Endothelial cell of umbilical vein (primary cell): ENCODE measurements at regions not wholly inside any gene's neighbourhood (a gene's known extent, or its start where the extent isn't known, plus 50 kb on each side); places are given as distances from the start of the nearest gene placed in this dataset.
A peak's percentile ranks its signal among the peaks of the same experiment; 100 is the strongest.

ENCODE experiments used
- BruUV-seq: library from RNA; stranded (reverse); fragments of 400-500 nt; replicated peaks from 2 replicates; lab custom pipeline; 2021; lab: Mats Ljungman, UMichigan
- CTCF ChIA-PET: fragments of 300-600, 350-600 bp; sonication (Branson Sonifier 250); formaldehyde crosslinking; loops from one replicate; lab custom pipeline; 2021; ENCODE audit warnings: antibody characterized with exemption, inconsistent platforms; lab: Charles Lee
- POLR2A ChIA-PET: fragments of 300-600, 350-600 bp; sonication (Branson Sonifier 250); formaldehyde crosslinking; loops from one replicate; lab custom pipeline; 2021; ENCODE audit warnings: antibody characterized with exemption, inconsistent platforms; lab: Charles Lee
- DNase-seq: peaks from one replicate; pipeline ENCODE4 v3.0.0-alpha.2; 2011; ENCODE audit warnings: low read depth, low spot score
- FAIRE-seq: peaks from 2 replicates; lab custom pipeline; 2011; peaks lifted over from hg19 to GRCh38; lab: Jason Lieb, UNC
- H2AFZ ChIP-seq: 2 replicates; pipeline ENCODE4 v1.6.0; 2012; ENCODE audit warnings: low read depth, low read length, control low read depth, inconsistent platforms
- H3K27ac ChIP-seq: 2 replicates; pipeline ENCODE4 v1.5.1; 2011; ENCODE audit warnings: low read depth, mild to moderate bottlenecking, control low read depth, low read length, moderate library complexity; ENCODE audit not compliant: insufficient read depth
- H3K27me3 ChIP-seq, 2 experiments: 2 replicates each; pipeline versions ENCODE4 v1.6.0 to v1.6.1; 2011; ENCODE audit warnings: low read length in 2 of 2, mixed read lengths in 1 of 2; ENCODE audit not compliant: control insufficient read depth in 2 of 2, insufficient read depth in 2 of 2
- H3K36me3 ChIP-seq, 2 experiments: 2 replicates in 1 of 2; 3 replicates in 1 of 2; pipeline ENCODE4 v1.5.1; 2011; ENCODE audit warnings: low read length in 2 of 2, mild to moderate bottlenecking in 1 of 2, moderate library complexity in 1 of 2; ENCODE audit not compliant: control insufficient read depth in 2 of 2, insufficient read depth in 2 of 2; ENCODE audit errors: extremely low read depth in 1 of 2
- H3K4me1 ChIP-seq: 3 replicates; pipeline ENCODE4 v1.5.1; 2011; ENCODE audit warnings: mild to moderate bottlenecking, low read length; ENCODE audit not compliant: control insufficient read depth, insufficient read depth; ENCODE audit errors: extremely low read depth
- H3K4me2 ChIP-seq: 2 replicates; pipeline ENCODE4 v1.6.1; 2011; ENCODE audit warnings: low read length, control low read depth, mixed read lengths; ENCODE audit not compliant: insufficient read depth
- H3K4me3 ChIP-seq, 3 experiments: fragments of 200-600 bp in 1 of 3; sonication (generic), shearing (Covaris generic) in 1 of 3; replicated peaks in 1 of 3; 2 replicates each; pipeline ENCODE4 v1.5.1; 2011 to 2016; ENCODE audit warnings: control low read depth in 3 of 3, low read length in 3 of 3, mild to moderate bottlenecking in 2 of 3, inconsistent platforms in 1 of 3, low read depth in 1 of 3, moderate library complexity in 1 of 3; ENCODE audit not compliant: insufficient read depth in 1 of 3
- H3K79me2 ChIP-seq: 2 replicates; pipeline ENCODE4 v1.6.0; 2012; ENCODE audit warnings: low read length, inconsistent platforms; ENCODE audit not compliant: control insufficient read depth, insufficient read depth
- H3K9ac ChIP-seq: replicated peaks from 2 replicates; pipeline ENCODE3; 2011; ENCODE audit warnings: low read length, control low read depth; ENCODE audit not compliant: insufficient read depth; ENCODE audit errors: extremely low read depth
- H3K9me1 ChIP-seq: replicated peaks from 3 replicates; pipeline ENCODE4 v1.6.0; 2011; ENCODE audit warnings: mild to moderate bottlenecking, low read length; ENCODE audit not compliant: control insufficient read depth, insufficient read depth; ENCODE audit errors: extremely low read depth
- H3K9me3 ChIP-seq: replicated peaks from 2 replicates; pipeline ENCODE4 v1.5.1; 2012; ENCODE audit warnings: low read length, inconsistent platforms; ENCODE audit not compliant: control insufficient read depth, insufficient read depth
- H4K20me1 ChIP-seq: replicated peaks from 2 replicates; pipeline ENCODE3; 2011; ENCODE audit warnings: mild to moderate bottlenecking, low read length; ENCODE audit not compliant: control insufficient read depth, insufficient read depth; ENCODE audit errors: extremely low read depth
- CTCF ChIP-seq, 2 donors: IDR thresholded peaks; 1 replicate in 1 of 2; 2 replicates in 1 of 2; pipeline ENCODE4 v1.5.1; 2011; ENCODE audit warnings: low read length in 2 of 2, mild to moderate bottlenecking in 2 of 2, moderate library complexity in 2 of 2, control low read depth in 1 of 2, inconsistent platforms in 1 of 2, low read depth in 1 of 2; ENCODE audit not compliant: insufficient read depth in 1 of 2; ENCODE audit errors: extremely low read depth in 1 of 2
- EZH2 ChIP-seq: IDR thresholded peaks from 2 replicates; pipeline ENCODE4 v1.6.1; 2012; ENCODE audit warnings: borderline replicate concordance, low read depth, mild to moderate bottlenecking, moderate library complexity, low read length, inconsistent platforms; ENCODE audit not compliant: severe bottlenecking
- FOS ChIP-seq: IDR thresholded peaks from 2 replicates; pipeline ENCODE4 v1.6.1; 2011; ENCODE audit warnings: mild to moderate bottlenecking, low read length, moderate library complexity, borderline replicate concordance; ENCODE audit not compliant: insufficient read depth
- GATA2 ChIP-seq: IDR thresholded peaks from 2 replicates; pipeline ENCODE4 v1.7.0; 2011; ENCODE audit warnings: low read depth, mild to moderate bottlenecking, moderate library complexity, mixed read lengths, low read length; ENCODE audit not compliant: insufficient read length, insufficient read depth
- JUN ChIP-seq: IDR thresholded peaks from 2 replicates; pipeline ENCODE4 v1.6.1; 2011; ENCODE audit warnings: borderline replicate concordance, low read depth; ENCODE audit not compliant: insufficient read length, insufficient read depth
- MYC ChIP-seq: IDR thresholded peaks from one replicate; pipeline ENCODE4 v1.6.1; 2011; ENCODE audit warnings: mild to moderate bottlenecking, low read depth, low read length
- POLR2A ChIP-seq: IDR thresholded peaks from 2 replicates; pipeline ENCODE4 v1.6.1; 2012; ENCODE audit warnings: low read depth, mild to moderate bottlenecking, control low read depth, low read length
- POLR2AphosphoS5 ChIP-seq: IDR thresholded peaks from 2 replicates; pipeline ENCODE4 v1.6.1; 2012; ENCODE audit warnings: low read depth, mild to moderate bottlenecking, control low read depth, low read length, moderate library complexity; ENCODE audit not compliant: insufficient read depth
- dilution Hi-C: fragments of 300-500 bp; cut with MboI; formaldehyde crosslinking; loops from one replicate; pipeline ENCODE4 v1.15.0; 2019; ENCODE audit warnings: low sequenced_read_pairs; ENCODE audit not compliant: extremely low pct_ligation_motif_present
- intact Hi-C: fragments of 100-400 bp; cut with micrococcal nuclease; formaldehyde crosslinking; loops from one replicate; pipeline ENCODE4 v1.10.0; 2022
- TF ChIP-seq, protein P1 (sequence below): IDR thresholded peaks from 2 replicates; pipeline ENCODE4 v1.6.1; 2011; ENCODE audit not compliant: insufficient read depth, insufficient read length

GRCh38 chr10:2979306-2979705 is 88.0 kb upstream of the PFKP start:
- H3K79me2 ChIP-seq: no peaks in the 10 kb centered on the region
- no peak overlapping the region for H3K4me3 ChIP-seq
- dilution Hi-C loops (no loop called here), intact Hi-C loops (loop anchor here (5.0 kb wide), 1 partner anchor 63 kb away; no protein-coding TSS in a partner anchor)
- TF ChIP-seq, protein P1, sequence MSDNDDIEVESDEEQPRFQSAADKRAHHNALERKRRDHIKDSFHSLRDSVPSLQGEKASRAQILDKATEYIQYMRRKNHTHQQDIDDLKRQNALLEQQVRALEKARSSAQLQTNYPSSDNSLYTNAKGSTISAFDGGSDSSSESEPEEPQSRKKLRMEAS: no peak
- TF ChIP-seq MYC (no peak), FOS (no peak), CTCF (IDR thresholded peaks at IDR 0.05; ENCODE audit: extremely low read depth in 1 of 2, insufficient read depth in 1 of 2, low read depth in 1 of 2, low read length in 2 of 2) (no peak), EZH2 (no peak), POLR2AphosphoS5 (no peak), GATA2 (no peak), POLR2A (no peak), JUN (no peak)
- ChIA-PET POLR2A (no interaction called here), CTCF (interaction anchor here (0.8 to 3.6 kb wide), 4 partner anchors 51 to 143 kb away, joined by 3 to 43 read pairs (median 5); no protein-coding TSS in a partner anchor)
- H3K9me3 ChIP-seq: no peaks in the 10 kb centered on the region
- BruUV-seq: no TSS peak
- no peaks in the 10 kb centered on the region for H3K36me3 ChIP-seq
- H3K4me1 ChIP-seq: no peaks in the 10 kb centered on the region
- H3K4me2 ChIP-seq: no peak overlapping the region
- H3K9ac ChIP-seq: no peak overlapping the region
- no peak for FAIRE-seq
- no peaks in the 10 kb centered on the region for H4K20me1 ChIP-seq
- no peaks in the 10 kb centered on the region for H3K9me1 ChIP-seq
- no peak overlapping the region for H3K27ac ChIP-seq
- no peak for DNase-seq
- no peaks in the 10 kb centered on the region for H3K27me3 ChIP-seq
- peak overlapping the region; percentile 24 for H2AFZ ChIP-seq
